K562 (cell line): ENCODE measurements at regions not wholly inside any gene's neighbourhood (a gene's known extent, or its start where the extent isn't known, plus 50 kb on each side); places are given as distances from the start of the nearest gene placed in this dataset.

ENCODE experiments used
- ATAC-seq: fragments of 200-7000 bp; cut with Tn5 transposase; 3 replicates; pipeline ENCODE4 v1.9.1; 2020; ENCODE audit warnings: moderate library complexity
- BruUV-seq: library from RNA; stranded (reverse); fragments of 400-500 nt; replicated peaks from 2 replicates; lab custom pipeline; 2021; lab: Mats Ljungman, UMichigan
- CTCF ChIA-PET: fragments of 300-600 bp; formaldehyde crosslinking; extraction: SDS; loops from one replicate; lab custom pipeline; 2021; ENCODE audit warnings: low intra/inter-chr PET ratio; lab: Yijun Ruan, JAX
- POLR2A ChIA-PET: fragments of 300-600, 350-650 bp; sonication (Branson Sonifier 250); formaldehyde crosslinking; extraction: SDS; loops from one replicate; lab custom pipeline; 2021; ENCODE audit warnings: antibody characterized with exemption, inconsistent platforms; lab: Yijun Ruan, JAX
- DNase-seq, 4 experiments: peaks; one replicate each; pipeline versions ENCODE4 v3.0.0 to v3.0.0-alpha.2; 2011 to 2018; ENCODE audit warnings: low spot score in 3 of 4, mixed read lengths in 3 of 4; ENCODE audit errors: extremely low read depth in 1 of 4
- FAIRE-seq: peaks from 2 replicates; lab custom pipeline; 2011; peaks lifted over from hg19 to GRCh38; lab: Jason Lieb, UNC
- H2AFZ ChIP-seq: 2 replicates; pipeline ENCODE4 v1.6.0; 2011; ENCODE audit warnings: low read depth, low read length, control low read depth, inconsistent platforms
- H3K27ac ChIP-seq: fragments of 200-600 bp; 3 replicates; pipeline ENCODE4 v1.8.0; 2011; ENCODE audit warnings: low read depth, mild to moderate bottlenecking, control low read depth, inconsistent platforms, low read length, moderate library complexity, mixed read lengths; ENCODE audit errors: extremely low read depth
- H3K27me3 ChIP-seq, 2 experiments: fragments of 300-600 bp in 1 of 2; 2 replicates in 1 of 2; 3 replicates in 1 of 2; pipeline versions ENCODE4 v1.6.0 to v1.8.0; 2011; ENCODE audit warnings: inconsistent platforms in 2 of 2, low read length in 2 of 2, mild to moderate bottlenecking in 1 of 2, mixed read lengths in 1 of 2, moderate library complexity in 1 of 2; ENCODE audit not compliant: control insufficient read depth in 2 of 2, insufficient read depth in 2 of 2
- H3K36me3 ChIP-seq: fragments of 300-600 bp; 3 replicates; pipeline ENCODE4 v1.8.0; 2011; ENCODE audit warnings: mild to moderate bottlenecking, low read length, inconsistent platforms; ENCODE audit not compliant: control insufficient read depth, insufficient read depth
- H3K4me1 ChIP-seq, 2 experiments: fragments of 200-600 bp in 1 of 2; replicated peaks in 1 of 2; 2 replicates in 1 of 2; 3 replicates in 1 of 2; pipeline versions ENCODE4 v1.5.1 to v1.8.0; 2011; ENCODE audit warnings: inconsistent platforms in 2 of 2, low read length in 2 of 2, mild to moderate bottlenecking in 1 of 2, mixed read lengths in 1 of 2, moderate library complexity in 1 of 2; ENCODE audit not compliant: control insufficient read depth in 2 of 2, insufficient read depth in 2 of 2
- H3K4me2 ChIP-seq: 2 replicates; pipeline ENCODE4 v1.6.1; 2011; ENCODE audit warnings: low read length, control low read depth, inconsistent platforms, mixed read lengths; ENCODE audit not compliant: insufficient read depth
- H3K4me3 ChIP-seq: fragments of 200-600 bp; sonication (generic), shearing (Covaris generic); 2 replicates; pipeline ENCODE4 v1.5.1; 2016; ENCODE audit warnings: control low read depth, inconsistent platforms
- H3K79me2 ChIP-seq: fragments of 200-600 bp; 3 replicates; pipeline ENCODE4 v1.8.0; 2011; ENCODE audit warnings: low read length, inconsistent platforms; ENCODE audit not compliant: control insufficient read depth, insufficient read depth
- H3K9ac ChIP-seq, 2 experiments: 2 replicates each; pipeline versions ENCODE4 v1.6.0 to v1.6.1; 2011; ENCODE audit warnings: low read depth in 2 of 2, low read length in 2 of 2, control low read depth in 1 of 2, inconsistent platforms in 1 of 2, mild to moderate bottlenecking in 1 of 2, mixed read lengths in 1 of 2; ENCODE audit not compliant: insufficient read depth in 1 of 2
- H3K9me1 ChIP-seq: one replicate; pipeline ENCODE4 v1.6.0; 2011; ENCODE audit warnings: inconsistent platforms, mild to moderate bottlenecking, low read length, moderate library complexity; ENCODE audit not compliant: control insufficient read depth, insufficient read depth
- H3K9me3 ChIP-seq: replicated peaks from 2 replicates; pipeline ENCODE4 v1.5.1; 2011; ENCODE audit warnings: low read depth, low read length, inconsistent platforms; ENCODE audit not compliant: control insufficient read depth, insufficient read depth
- H4K20me1 ChIP-seq: replicated peaks from 2 replicates; pipeline ENCODE4 v1.6.1; 2011; ENCODE audit warnings: low read length, inconsistent platforms, mixed read lengths; ENCODE audit not compliant: control insufficient read depth, insufficient read depth
- CEBPG ChIP-seq, 3 experiments: fragments of 200-800 bp in 1 of 3; sonication (Bioruptor generic) in 1 of 3; sonication (generic) in 1 of 3; formaldehyde crosslinking in 1 of 3; IDR thresholded peaks in 2 of 3; conservative IDR thresholded peaks in 1 of 3; 2 replicates each; pipeline versions ENCODE4 v1.6.1 to v1.8.0; 2016 to 2022; ENCODE audit warnings: missing compliant biosample characterization in 2 of 3, missing genetic modification characterization in 2 of 3, mild to moderate bottlenecking in 1 of 3, missing genetic modification reagents in 1 of 3
- EP400 ChIP-seq: fragments of 450-650 bp; IDR thresholded peaks from 2 replicates; pipeline ENCODE4 v1.6.1; 2017; ENCODE audit warnings: antibody characterized with exemption, mild to moderate bottlenecking, moderate library complexity
- ETV6 ChIP-seq, 3 experiments: fragments of 150-350 bp in 1 of 3; sonication (generic) in 1 of 3; formaldehyde crosslinking in 1 of 3; IDR thresholded peaks; 2 replicates each; pipeline versions ENCODE4 v1.6.1 to v1.8.0; 2014 to 2022; ENCODE audit warnings: borderline replicate concordance in 2 of 3, low read depth in 2 of 3, antibody characterized with exemption in 1 of 3, low read length in 1 of 3, mild to moderate bottlenecking in 1 of 3, missing genetic modification reagents in 1 of 3
- HCFC1 ChIP-seq: IDR thresholded peaks from 2 replicates; pipeline ENCODE4 v1.6.1; 2012; ENCODE audit warnings: low read depth, low read length, improper control_type of control experiment
- LEF1 ChIP-seq: fragments of 450-650 bp; IDR thresholded peaks from 2 replicates; pipeline ENCODE4 v1.6.1; 2016; ENCODE audit warnings: mild to moderate bottlenecking
- MAZ ChIP-seq, 2 experiments: fragments of 450-650 bp in 1 of 2; sonication (generic) in 1 of 2; formaldehyde crosslinking; IDR thresholded peaks in 1 of 2; conservative IDR thresholded peaks in 1 of 2; 2 replicates each; pipeline versions ENCODE4 v1.4.0 to v1.5.0; 2020; ENCODE audit warnings: mild to moderate bottlenecking in 1 of 2, missing genetic modification reagents in 1 of 2
- MCM3 ChIP-seq: fragments of 450-650 bp; IDR thresholded peaks from 2 replicates; pipeline ENCODE4 v1.6.1; 2016
- NFIC ChIP-seq: fragments of 450-650 bp; IDR thresholded peaks from 2 replicates; pipeline ENCODE4 v1.6.1; 2017; ENCODE audit warnings: mild to moderate bottlenecking, inconsistent platforms
- NONO ChIP-seq, 2 experiments: fragments of 200-400 bp in 1 of 2; fragments of 450-650 bp in 1 of 2; formaldehyde crosslinking in 1 of 2; IDR thresholded peaks; 2 replicates each; pipeline ENCODE4 v1.6.1; 2017; ENCODE audit warnings: low read depth in 2 of 2, mild to moderate bottlenecking in 2 of 2, moderate library complexity in 2 of 2, low read length in 1 of 2
- RHOXF2B ChIP-seq: fragments of 250-450 bp; sonication (Bioruptor Pico); conservative IDR thresholded peaks from 2 replicates; pipeline ENCODE4 v1.5.1; 2021
- SIN3A ChIP-seq, 2 experiments: fragments of 150-350 bp in 1 of 2; IDR thresholded peaks; 2 replicates each; pipeline ENCODE4 v1.6.1; 2011 to 2016; ENCODE audit warnings: borderline replicate concordance in 2 of 2, low read depth in 2 of 2, low read length in 2 of 2, mild to moderate bottlenecking in 2 of 2, moderate library complexity in 2 of 2; ENCODE audit not compliant: control insufficient read depth in 1 of 2
- ZNF239 ChIP-seq: fragments of 250-450 bp; sonication (Bioruptor Pico); IDR thresholded peaks from 2 replicates; pipeline ENCODE4 v1.4.0; 2020; ENCODE audit warnings: mild to moderate bottlenecking
- ZNF436 ChIP-seq: fragments of 250-450, 450-650 bp; sonication (Bioruptor Pico); formaldehyde crosslinking; IDR thresholded peaks from 2 replicates; pipeline ENCODE4 v1.7.0; 2020; ENCODE audit warnings: mild to moderate bottlenecking
- ZNF717 ChIP-seq: fragments of 250-450 bp; sonication (Bioruptor Pico); IDR thresholded peaks from 2 replicates; pipeline ENCODE4 v1.5.0; 2021
- WGBS: fragments of 100-300 bp; shearing (Covaris generic); methylation state at CpG from one replicate; pipeline ENCODE4 v1.1.6; 2016; ENCODE audit warnings: low coverage, mixed read lengths; ENCODE audit not compliant: insufficient coverage; ENCODE audit errors: missing lambda C conversion rate; 5-methylcytosine and 5-hydroxymethylcytosine counted together
- in situ Hi-C: fragments of 300-500 bp; cut with MboI; formaldehyde crosslinking; loops from 4 replicates; pipeline ENCODE4 v1.15.0; 2018; ENCODE audit warnings: inconsistent platforms, mixed read lengths
- intact Hi-C: fragments of 100-400 bp; cut with micrococcal nuclease; formaldehyde crosslinking; loops from 2 replicates; pipeline ENCODE4 v1.14.2; 2022

DNA sequence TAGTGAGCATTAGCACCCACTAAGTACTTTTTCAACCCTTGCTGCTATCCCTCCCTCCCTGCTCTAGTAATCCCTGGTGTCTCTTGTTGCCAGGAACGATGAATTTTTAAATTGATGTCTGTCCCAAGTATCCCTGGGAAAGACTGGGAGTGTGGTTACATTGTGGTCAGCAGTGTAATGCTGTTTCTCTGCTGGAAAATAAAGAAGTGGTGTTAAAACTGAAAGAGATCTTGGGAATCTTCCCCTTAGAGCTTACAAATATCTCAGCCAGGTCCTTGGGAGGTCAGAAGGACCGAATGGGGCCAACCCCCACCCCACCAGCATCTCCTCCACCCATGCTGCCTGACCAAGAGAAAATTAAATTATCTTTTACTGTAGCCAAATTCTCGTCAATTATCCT lies 174.5 kb upstream of the MXRA5 start:
- Histone ChIP-seq H3K27me3 (no peaks in the 10 kb centered on the region), H2AFZ (no peak overlapping the region), H3K27ac (no peak overlapping the region), H3K4me2 (no peak overlapping the region), H3K4me1 (no peaks in the 10 kb centered on the region; a peak in 1 of 5 replicates), H3K9me1 (no peaks in the 10 kb centered on the region), H3K9ac (no peak overlapping the region), H3K36me3 (no peaks in the 10 kb centered on the region), H4K20me1 (no peaks in the 10 kb centered on the region), H3K79me2 (no peaks in the 10 kb centered on the region), H3K9me3 (no peaks in the 10 kb centered on the region), H3K4me3 (no peak overlapping the region)
- ATAC-seq (no peak), FAIRE-seq (no peak), DNase-seq (no peak)
- intact Hi-C loops (no loop called here), in situ Hi-C loops (no loop called here)
- CTCF ChIA-PET, result no interaction called here
- no TSS peak for BruUV-seq
- TF ChIP-seq MAZ (CRISPR knock-in tag; conservative IDR thresholded peaks at IDR 0.05 in 1 of 2, IDR thresholded peaks at IDR 0.05 in 1 of 2) (no peak), ZNF239 (no peak), ETV6 (IDR thresholded peaks at IDR 0.05; ENCODE audit: borderline replicate concordance in 1 of 2, low read depth in 2 of 2, low read length in 1 of 2) (no peak), ETV6 (CRISPR knock-in tag; IDR thresholded peaks at IDR 0.05; ENCODE audit: borderline replicate concordance) (no peak), MCM3 (no peak), LEF1 (no peak), NFIC (no peak), EP400 (no peak)
- WGBS, result 0% methylated on average over 3 of the region's 3 CpGs
- POLR2A ChIA-PET, result no interaction called here

DNA sequence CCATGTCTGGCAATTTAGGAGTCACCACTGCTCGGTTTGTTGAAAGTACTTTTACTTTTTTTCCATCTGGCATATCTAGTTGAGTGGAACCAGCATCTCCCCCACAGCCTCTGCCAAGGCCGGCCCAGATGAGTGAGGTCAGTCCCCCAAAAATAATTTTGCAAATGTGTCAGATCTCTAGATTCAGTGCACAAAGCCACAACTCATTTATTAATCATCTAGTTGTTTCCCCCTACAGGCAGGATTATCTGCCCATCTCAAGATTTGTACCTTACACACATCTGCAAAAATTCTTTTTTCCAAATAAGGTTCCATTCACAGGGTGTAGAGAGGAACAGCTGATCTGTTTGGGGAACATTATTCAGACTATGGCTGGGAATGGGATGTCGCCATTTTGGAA lies 174.0 kb upstream of the MXRA5 start:
- no peak for FAIRE-seq
- CTCF ChIA-PET, result no interaction called here
- no peaks in the 10 kb centered on the region for H3K9me3 ChIP-seq
- no peaks in the 10 kb centered on the region for H3K27me3 ChIP-seq
- H3K4me3 ChIP-seq, result no peak overlapping the region
- no peak overlapping the region for H2AFZ ChIP-seq
- intact Hi-C loops (no loop called here), in situ Hi-C loops (no loop called here)
- POLR2A ChIA-PET, result no interaction called here
- H3K4me2 ChIP-seq, result no peak overlapping the region
- no TSS peak for BruUV-seq
- no peak overlapping the region for H3K9ac ChIP-seq
- 0% methylated on average over 3 of the region's 3 CpGs for WGBS
- H3K79me2 ChIP-seq, result no peaks in the 10 kb centered on the region
- no peaks in the 10 kb centered on the region; a peak in 1 of 5 replicates for H3K4me1 ChIP-seq
- no peaks in the 10 kb centered on the region for H3K9me1 ChIP-seq
- no peaks in the 10 kb centered on the region for H4K20me1 ChIP-seq
- TF ChIP-seq HCFC1, result no peak
- TF ChIP-seq ZNF436 (CRISPR knock-in tag), result no peak
- no peak for TF ChIP-seq SIN3A (IDR thresholded peaks at IDR 0.05; ENCODE audit: borderline replicate concordance in 2 of 2, control insufficient read depth in 1 of 2, low read depth in 2 of 2, low read length in 2 of 2)
- no peak for TF ChIP-seq NONO (IDR thresholded peaks at IDR 0.05; ENCODE audit: low read depth in 2 of 2, low read length in 1 of 2)
- no peak for TF ChIP-seq CEBPG (CRISPR knock-in tag; IDR thresholded peaks at IDR 0.05)
- no peak for TF ChIP-seq CEBPG (tag; conservative IDR thresholded peaks at IDR 0.05 in 1 of 2, IDR thresholded peaks at IDR 0.05 in 1 of 2)
- no peak for TF ChIP-seq RHOXF2B (CRISPR knock-in tag)
- no peak for TF ChIP-seq ZNF717 (CRISPR knock-in tag)
- no peaks in the 10 kb centered on the region for H3K36me3 ChIP-seq
- no peak for DNase-seq
- no peak overlapping the region for H3K27ac ChIP-seq
- ATAC-seq, result no peak
